DND-41 (cell line): ENCODE measurements at regions not wholly inside any gene's neighbourhood (a gene's known extent, or its start where the extent isn't known, plus 50 kb on each side); places are given as distances from the start of the nearest gene placed in this dataset.

Source experiments
- ATAC-seq: fragments of 200-7000 bp; cut with Tn5 transposase; 3 replicates; pipeline ENCODE4 v1.9.1; 2021; ENCODE audit warnings: low read depth; ENCODE audit not compliant: insufficient read depth
- DNase-seq: peaks from one replicate; pipeline ENCODE4 v3.0.0-alpha.2; 2020
- H2AFZ ChIP-seq: 2 replicates; pipeline ENCODE4 v1.6.0; 2012; ENCODE audit warnings: low read depth, low read length
- H3K27ac ChIP-seq: 2 replicates; pipeline ENCODE4 v1.5.1; 2012; ENCODE audit warnings: low read length, inconsistent platforms
- H3K27me3 ChIP-seq: fragments of 200-600 bp; sonication (generic); 2 replicates; pipeline ENCODE4 v1.6.0; 2012; ENCODE audit warnings: low read length, mild to moderate bottlenecking, inconsistent platforms; ENCODE audit not compliant: insufficient read depth, poor library complexity
- H3K36me3 ChIP-seq: 2 replicates; pipeline ENCODE4 v1.5.1; 2012; ENCODE audit warnings: low read length, inconsistent platforms; ENCODE audit not compliant: insufficient read depth
- H3K4me1 ChIP-seq: 2 replicates; pipeline ENCODE4 v1.5.1; 2012; ENCODE audit warnings: mild to moderate bottlenecking, low read length; ENCODE audit not compliant: insufficient read depth
- H3K4me2 ChIP-seq: 2 replicates; pipeline ENCODE4 v1.6.0; 2012; ENCODE audit warnings: mild to moderate bottlenecking, moderate library complexity, low read length, inconsistent platforms; ENCODE audit not compliant: insufficient read depth
- H3K4me3 ChIP-seq, 2 experiments: fragments of 200-600 bp in 1 of 2; shearing (Covaris generic) in 1 of 2; 2 replicates each; pipeline ENCODE4 v1.5.1; 2012 to 2016; ENCODE audit warnings: inconsistent platforms in 2 of 2, low read length in 2 of 2, mild to moderate bottlenecking in 2 of 2, low read depth in 1 of 2, moderate library complexity in 1 of 2
- H3K79me2 ChIP-seq: 2 replicates; pipeline ENCODE4 v1.6.0; 2012; ENCODE audit warnings: low read length, inconsistent platforms; ENCODE audit not compliant: insufficient read depth
- H3K9ac ChIP-seq: 2 replicates; pipeline ENCODE4 v1.6.0; 2012; ENCODE audit warnings: low read depth, mild to moderate bottlenecking, inconsistent platforms, low read length, moderate library complexity
- H3K9me3 ChIP-seq: 2 replicates; pipeline ENCODE4 v1.5.1; 2012; ENCODE audit warnings: low read length, moderate library complexity, mild to moderate bottlenecking, inconsistent platforms; ENCODE audit not compliant: insufficient read depth, severe bottlenecking
- H4K20me1 ChIP-seq: 2 replicates; pipeline ENCODE4 v1.6.0; 2012; ENCODE audit warnings: low read length; ENCODE audit not compliant: insufficient read depth
- CTCF ChIP-seq: IDR thresholded peaks from 2 replicates; pipeline ENCODE4 v1.5.1; 2012; ENCODE audit warnings: borderline replicate concordance, low read length, moderate library complexity, mild to moderate bottlenecking; ENCODE audit not compliant: poor library complexity, severe bottlenecking; ENCODE audit errors: extremely low read depth
- EZH2 ChIP-seq: IDR thresholded peaks from 3 replicates; pipeline ENCODE4 v1.6.1; 2012; ENCODE audit warnings: borderline replicate concordance, low read depth, mild to moderate bottlenecking, moderate library complexity, low read length, inconsistent platforms; ENCODE audit not compliant: severe bottlenecking

- Histone ChIP-seq H3K4me2 (no peak overlapping the region), H3K79me2 (no peaks in the 10 kb centered on the region), H3K4me3 (no peak overlapping the region), H3K36me3 (no peaks in the 10 kb centered on the region), H3K9me3 (no peaks in the 10 kb centered on the region), H4K20me1 (no peaks in the 10 kb centered on the region), H3K27ac (no peak overlapping the region), H2AFZ (no peak overlapping the region), H3K9ac (no peak overlapping the region), H3K27me3 (no peaks in the 10 kb centered on the region), H3K4me1 (no peaks in the 10 kb centered on the region)
- DNase-seq (no peak), ATAC-seq (no peak)
- TF ChIP-seq CTCF (no peak), EZH2 (no peak)
Measured at GRCh38 chr11:109911488-109911887, 181.7 kb upstream of the ZC3H12C start.

- Histone ChIP-seq H3K4me1 (no peaks in the 10 kb centered on the region), H3K4me3 (no peak overlapping the region), H3K9me3 (no peaks in the 10 kb centered on the region), H4K20me1 (no peaks in the 10 kb centered on the region), H3K4me2 (no peak overlapping the region), H3K27me3 (no peaks in the 10 kb centered on the region), H3K79me2 (no peaks in the 10 kb centered on the region), H2AFZ (no peak overlapping the region), H3K9ac (no peak overlapping the region), H3K27ac (no peak overlapping the region), H3K36me3 (no peaks in the 10 kb centered on the region)
- no peak for DNase-seq
- TF ChIP-seq EZH2 (no peak), CTCF (no peak)
- no peak for ATAC-seq
Measured at GRCh38 chr11:109914038-109914437, 179.2 kb upstream of the ZC3H12C start.

- H3K27me3 ChIP-seq: no peaks in the 10 kb centered on the region
- DNase-seq (no peak), ATAC-seq (no peak)
- no peaks in the 10 kb centered on the region for H4K20me1 ChIP-seq
- no peak overlapping the region for H3K9ac ChIP-seq
- H3K4me2 ChIP-seq: no peak overlapping the region
- TF ChIP-seq EZH2: no peak
- TF ChIP-seq CTCF: no peak
- no peak overlapping the region for H2AFZ ChIP-seq
- no peak overlapping the region for H3K4me3 ChIP-seq
- no peaks in the 10 kb centered on the region for H3K79me2 ChIP-seq
- H3K27ac ChIP-seq: no peak overlapping the region
- H3K4me1 ChIP-seq: no peaks in the 10 kb centered on the region
- H3K9me3 ChIP-seq: no peaks in the 10 kb centered on the region
- no peaks in the 10 kb centered on the region for H3K36me3 ChIP-seq
Measured at GRCh38 chr11:109914809-109915653, 178.2 kb upstream of the ZC3H12C start.
